ENCODE measurements at regions not wholly inside any gene's neighbourhood (a gene's known extent, or its start where the extent isn't known, plus 50 kb on each side); places are given as distances from the start of the nearest gene placed in this dataset.
"Not testable (repeated sequence)": the region's sequence is repeated elsewhere in the genome, so short reads cannot be mapped to it uniquely, and the experiment has no call there.

GRCh38 chrX:36684053-36684452 is 324.1 kb upstream of the FAM47C start:
- no peak for DNase-seq

GRCh38 chrX:36721990-36722389 is 286.2 kb upstream of the FAM47C start:
- no peak for DNase-seq

GRCh38 chrX:36753602-36754001 is 254.6 kb upstream of the FAM47C start:
- no peak for DNase-seq

- DNase-seq = no peak
Measured at GRCh38 chrX:36787752-36788151, 220.4 kb upstream of the FAM47C start.

- no peak for DNase-seq
Measured at GRCh38 chrX:36803151-36803550, 205.0 kb upstream of the FAM47C start.

- DNase-seq = no peak
Measured at GRCh38 chrX:36804066-36804465, 204.1 kb upstream of the FAM47C start.

- DNase-seq = no peak
Measured at GRCh38 chrX:36844857-36845256, 163.3 kb upstream of the FAM47C start.

- no peak for DNase-seq
Measured at GRCh38 chrX:36847496-36847895, 160.7 kb upstream of the FAM47C start.

GRCh38 chrX:36849407-36849806 is 158.8 kb upstream of the FAM47C start:
- no peak for DNase-seq

- DNase-seq = no peak
Measured at GRCh38 chrX:36856849-36857248, 151.3 kb upstream of the FAM47C start.

GRCh38 chrX:36859231-36859630 is 148.9 kb upstream of the FAM47C start:
- no peak for DNase-seq

- DNase-seq = no peak
Measured at GRCh38 chrX:36861601-36862000, 146.6 kb upstream of the FAM47C start.

- DNase-seq = no peak
Measured at GRCh38 chrX:36867143-36867542, 141.0 kb upstream of the FAM47C start.

- DNase-seq = no peak
Measured at GRCh38 chrX:36868592-36868991, 139.6 kb upstream of the FAM47C start.

- no peak for DNase-seq
Measured at GRCh38 chrX:36869457-36869856, 138.7 kb upstream of the FAM47C start.

GRCh38 chrX:36897690-36898089 is 110.5 kb upstream of the FAM47C start:
- DNase-seq = no peak

- no peak for DNase-seq
Measured at GRCh38 chrX:36898301-36898700, 109.9 kb upstream of the FAM47C start.

- not testable (repeated sequence) for DNase-seq
Measured at GRCh38 chrX:36904561-36904960, 103.6 kb upstream of the FAM47C start.

- DNase-seq = peak; percentile 17
Measured at GRCh38 chrX:36908801-36909675, 99.1 kb upstream of the FAM47C start.

- DNase-seq = no peak
Measured at GRCh38 chrX:36909676-36910030, 98.5 kb upstream of the FAM47C start.

GRCh38 chrX:36913551-36913950 is 94.6 kb upstream of the FAM47C start:
- no peak for DNase-seq

- no peak for DNase-seq
Measured at GRCh38 chrX:36916941-36917340, 91.2 kb upstream of the FAM47C start.

- DNase-seq = no peak
Measured at GRCh38 chrX:36927712-36928111, 80.5 kb upstream of the FAM47C start.

GRCh38 chrX:36930491-36930890 is 77.7 kb upstream of the FAM47C start:
- DNase-seq = no peak

- no peak for DNase-seq
Measured at GRCh38 chrX:36947214-36947613, 61.0 kb upstream of the FAM47C start.

Measured in amniotic stem cell (primary cell).